ENCODE measurements at regions not wholly inside any gene's neighbourhood (a gene's known extent, or its start where the extent isn't known, plus 50 kb on each side); places are given as distances from the start of the nearest gene placed in this dataset.

GRCh38 chr16:85448557-85449190, 164.4 kb upstream of the GSE1 start (continued):
- TF ChIP-seq ELK4 (CRISPR knock-in tag; IDR thresholded peaks at IDR 0.05; ENCODE audit: borderline replicate concordance), result no peak
- TF ChIP-seq TGIF2 (CRISPR knock-in tag; IDR thresholded peaks at IDR 0.05), result peak; percentile 98
- no peak for TF ChIP-seq HNRNPK (IDR thresholded peaks at IDR 0.05; ENCODE audit: low read depth, low read length, poor library complexity, severe bottlenecking)
- peak; percentile 47; the same call in 1 of the 2 replicates for TF ChIP-seq SIX4 (CRISPR knock-in tag; IDR thresholded peaks at IDR 0.05)
- TF ChIP-seq ZFP90 (CRISPR knock-in tag; IDR thresholded peaks at IDR 0.05; ENCODE audit: borderline replicate concordance), result no peak; the same call in none of the 2 replicates
- 0 out of 2 replicates have a peak, but pooled peaks have one; percentile 50 for TF ChIP-seq ZNF446 (CRISPR knock-in tag; IDR thresholded peaks at IDR 0.05)
- no peak for TF ChIP-seq GPBP1L1 (CRISPR knock-in tag; IDR thresholded peaks at IDR 0.05)
- TF ChIP-seq SMAD3 (CRISPR knock-in tag; IDR thresholded peaks at IDR 0.05), result peak; percentile 89; the same call in 1 of the 2 replicates
- no peak for TF ChIP-seq JARID2 (CRISPR knock-in tag; IDR thresholded peaks at IDR 0.05; ENCODE audit: insufficient replicate concordance)
- peak; percentile 55; the same call in 1 of the 2 replicates for TF ChIP-seq TSC22D2 (CRISPR knock-in tag; IDR thresholded peaks at IDR 0.05; ENCODE audit: borderline replicate concordance)
- TF ChIP-seq SRF (IDR thresholded peaks at IDR 0.05; ENCODE audit: low read depth, low read length), result no peak
- TF ChIP-seq CTCF (CRISPR knock-in tag; IDR thresholded peaks at IDR 0.05), result peak; percentile 44; the same call in 1 of the 2 replicates
- TF ChIP-seq PITX1 (CRISPR knock-in tag; IDR thresholded peaks at IDR 0.05), result peak; percentile 92
- TF ChIP-seq ZNF343 (CRISPR knock-in tag; IDR thresholded peaks at IDR 0.05), result no peak; the same call in 1 of the 2 replicates
- peak; percentile 93; the same call in 1 of the 2 replicates for TF ChIP-seq ZSCAN9 (CRISPR knock-in tag; IDR thresholded peaks at IDR 0.05; ENCODE audit: borderline replicate concordance)
- no peak for TF ChIP-seq MYNN (CRISPR knock-in tag; IDR thresholded peaks at IDR 0.05; ENCODE audit: low read depth)
- TF ChIP-seq FOXA3 (CRISPR knock-in tag; IDR thresholded peaks at IDR 0.05), result peak; percentile 98
- TF ChIP-seq PHF20 (CRISPR knock-in tag; IDR thresholded peaks at IDR 0.05), result peak; percentile 54; the same call in 1 of the 2 replicates
- peak; percentile 91 for TF ChIP-seq ZNF33B (CRISPR knock-in tag; IDR thresholded peaks at IDR 0.05)
- peak; percentile 85; the same call in 1 of the 2 replicates for TF ChIP-seq ZNF430 (CRISPR knock-in tag; IDR thresholded peaks at IDR 0.05)
- TF ChIP-seq GFI1 (CRISPR knock-in tag; IDR thresholded peaks at IDR 0.05; ENCODE audit: borderline replicate concordance), result peak; percentile 78; the same call in 1 of the 2 replicates
- peak; percentile 94 for TF ChIP-seq ZNF605 (CRISPR knock-in tag; IDR thresholded peaks at IDR 0.05)
- no peak for TF ChIP-seq NONO (IDR thresholded peaks at IDR 0.05)
- TF ChIP-seq NONO (CRISPR knock-in tag; conservative IDR thresholded peaks at IDR 0.05), result peak; percentile 89
- peak; percentile 73; the same call in 1 of the 2 replicates for TF ChIP-seq FOXJ3 (CRISPR knock-in tag; IDR thresholded peaks at IDR 0.05; ENCODE audit: borderline replicate concordance)
- TF ChIP-seq ZSCAN22 (CRISPR knock-in tag; IDR thresholded peaks at IDR 0.05), result no peak
- no peak for TF ChIP-seq CHD4 (IDR thresholded peaks at IDR 0.05; ENCODE audit: borderline replicate concordance, low read length)
- TF ChIP-seq KLF12 (CRISPR knock-in tag; IDR thresholded peaks at IDR 0.05; ENCODE audit: borderline replicate concordance), result 0 out of 2 replicates have a peak, but pooled peaks have one; percentile 39
